ENCODE measurements at regions not wholly inside any gene's neighbourhood (a gene's known extent, or its start where the extent isn't known, plus 50 kb on each side); places are given as distances from the start of the nearest gene placed in this dataset.

- no peak overlapping the region for H3K27ac Mint-ChIP-seq (ENCODE audit: unreplicated experiment)
- peaks cover 3% of the 10 kb centered on the region for H3K9me3 Mint-ChIP-seq
- no peaks in the 10 kb centered on the region for H3K27me3 Mint-ChIP-seq (ENCODE audit: low read depth)
- no peak for DNase-seq (ENCODE audit: low read depth, low spot score)
- no peak overlapping the region for H3K4me3 Mint-ChIP-seq
- peaks cover 6% of the 10 kb centered on the region for H3K4me1 Mint-ChIP-seq
- TF ChIP-seq, protein P1, sequence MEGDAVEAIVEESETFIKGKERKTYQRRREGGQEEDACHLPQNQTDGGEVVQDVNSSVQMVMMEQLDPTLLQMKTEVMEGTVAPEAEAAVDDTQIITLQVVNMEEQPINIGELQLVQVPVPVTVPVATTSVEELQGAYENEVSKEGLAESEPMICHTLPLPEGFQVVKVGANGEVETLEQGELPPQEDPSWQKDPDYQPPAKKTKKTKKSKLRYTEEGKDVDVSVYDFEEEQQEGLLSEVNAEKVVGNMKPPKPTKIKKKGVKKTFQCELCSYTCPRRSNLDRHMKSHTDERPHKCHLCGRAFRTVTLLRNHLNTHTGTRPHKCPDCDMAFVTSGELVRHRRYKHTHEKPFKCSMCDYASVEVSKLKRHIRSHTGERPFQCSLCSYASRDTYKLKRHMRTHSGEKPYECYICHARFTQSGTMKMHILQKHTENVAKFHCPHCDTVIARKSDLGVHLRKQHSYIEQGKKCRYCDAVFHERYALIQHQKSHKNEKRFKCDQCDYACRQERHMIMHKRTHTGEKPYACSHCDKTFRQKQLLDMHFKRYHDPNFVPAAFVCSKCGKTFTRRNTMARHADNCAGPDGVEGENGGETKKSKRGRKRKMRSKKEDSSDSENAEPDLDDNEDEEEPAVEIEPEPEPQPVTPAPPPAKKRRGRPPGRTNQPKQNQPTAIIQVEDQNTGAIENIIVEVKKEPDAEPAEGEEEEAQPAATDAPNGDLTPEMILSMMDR (conservative IDR thresholded peaks at IDR 0.05) = no peak
- H3K36me3 Mint-ChIP-seq (ENCODE audit: low read depth) = no peaks in the 10 kb centered on the region
Measured at GRCh38 chr11:95375451-95375850, 144.4 kb upstream of the SESN3 start.

DNA sequence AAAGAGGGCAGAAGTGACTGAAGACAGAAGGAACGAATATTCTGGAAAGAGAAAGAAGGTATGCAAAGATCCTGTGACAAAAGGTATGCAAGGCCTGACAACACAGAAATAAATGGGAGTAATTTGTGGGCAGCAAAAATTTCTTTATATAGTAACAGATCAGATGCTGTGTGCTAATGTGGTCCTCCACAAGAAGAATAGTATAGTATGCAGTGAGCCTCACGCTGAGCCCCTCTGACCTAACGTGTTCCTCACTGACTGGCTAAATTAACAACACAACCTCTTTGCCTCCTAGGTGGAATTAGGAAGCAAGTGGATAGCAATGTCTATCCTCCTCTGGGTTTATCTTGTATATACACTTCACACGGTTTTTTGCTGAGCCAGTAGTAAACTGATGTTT lies 143.1 kb upstream of the SESN3 start:
- Mint-ChIP-seq H3K27ac (ENCODE audit: unreplicated experiment) (no peak overlapping the region), H3K27me3 (ENCODE audit: low read depth) (no peaks in the 10 kb centered on the region), H3K4me1 (peaks cover 6% of the 10 kb centered on the region), H3K4me3 (no peak overlapping the region), H3K36me3 (ENCODE audit: low read depth) (no peaks in the 10 kb centered on the region), H3K9me3 (peaks cover 3% of the 10 kb centered on the region)
- no peak for DNase-seq (ENCODE audit: low read depth, low spot score)
- TF ChIP-seq, protein P1 (conservative IDR thresholded peaks at IDR 0.05) = no peak

DNA sequence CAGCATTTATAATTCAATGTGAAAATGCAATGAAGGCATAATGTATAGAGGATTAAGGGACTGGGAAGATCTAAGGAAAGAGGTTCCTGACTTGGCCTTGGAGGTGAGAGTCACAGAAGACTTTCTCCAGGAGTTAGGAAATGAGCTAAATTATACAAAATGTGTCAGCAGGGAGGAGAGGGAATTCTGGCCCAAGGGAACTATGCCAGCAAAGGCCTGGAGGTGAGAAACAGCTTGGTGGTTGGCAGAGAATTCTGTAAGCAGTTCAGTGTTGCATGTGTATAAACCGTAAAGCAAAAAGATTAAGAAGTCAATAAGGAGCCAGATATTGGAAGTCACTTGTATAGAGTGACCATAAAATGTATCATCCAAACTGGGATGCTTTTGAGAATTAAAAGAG lies 142.2 kb upstream of the SESN3 start:
- H3K27ac Mint-ChIP-seq (ENCODE audit: unreplicated experiment) = no peak overlapping the region
- DNase-seq (ENCODE audit: low read depth, low spot score) = no peak
- H3K4me1 Mint-ChIP-seq = peaks cover 6% of the 10 kb centered on the region
- no peaks in the 10 kb centered on the region for H3K27me3 Mint-ChIP-seq (ENCODE audit: low read depth)
- H3K9me3 Mint-ChIP-seq = peaks cover 3% of the 10 kb centered on the region
- no peak overlapping the region for H3K4me3 Mint-ChIP-seq
- TF ChIP-seq, protein P1 (conservative IDR thresholded peaks at IDR 0.05) = no peak
- H3K36me3 Mint-ChIP-seq (ENCODE audit: low read depth) = no peaks in the 10 kb centered on the region

GRCh38 chr11:95372097-95372656 lies 141.2 kb upstream of the SESN3 start:
- peaks cover 2% of the 10 kb centered on the region for H3K4me1 Mint-ChIP-seq
- no peaks in the 10 kb centered on the region for H3K27me3 Mint-ChIP-seq (ENCODE audit: low read depth)
- TF ChIP-seq, protein P1 (conservative IDR thresholded peaks at IDR 0.05) = no peak
- no peaks in the 10 kb centered on the region for H3K36me3 Mint-ChIP-seq (ENCODE audit: low read depth)
- no peak overlapping the region for H3K4me3 Mint-ChIP-seq
- no peak for DNase-seq (ENCODE audit: low read depth, low spot score)
- no peak overlapping the region for H3K27ac Mint-ChIP-seq (ENCODE audit: unreplicated experiment)
- peaks cover 3% of the 10 kb centered on the region for H3K9me3 Mint-ChIP-seq

GRCh38 chr11:95371153-95371552 lies 140.2 kb upstream of the SESN3 start:
- H3K27ac Mint-ChIP-seq (ENCODE audit: unreplicated experiment) = no peak overlapping the region
- DNase-seq (ENCODE audit: low read depth, low spot score) = no peak

More at GRCh38 chr11:95371153-95371552, 140.2 kb upstream of the SESN3 start:
- no peak overlapping the region for H3K4me3 Mint-ChIP-seq
- no peaks in the 10 kb centered on the region for H3K36me3 Mint-ChIP-seq (ENCODE audit: low read depth)
- peaks cover 3% of the 10 kb centered on the region for H3K9me3 Mint-ChIP-seq
- no peaks in the 10 kb centered on the region for H3K4me1 Mint-ChIP-seq
- no peaks in the 10 kb centered on the region for H3K27me3 Mint-ChIP-seq (ENCODE audit: low read depth)
- TF ChIP-seq, protein P1 (conservative IDR thresholded peaks at IDR 0.05) = no peak
